GM20000 (cell line): ENCODE measurements at regions not wholly inside any gene's neighbourhood (a gene's known extent, or its start where the extent isn't known, plus 50 kb on each side); places are given as distances from the start of the nearest gene placed in this dataset.

Experiments used
- DNase-seq: peaks from one replicate; pipeline ENCODE4 v3.0.0; 2012; ENCODE audit warnings: low spot score
- TF ChIP-seq, protein P1 (sequence below): IDR thresholded peaks from 2 replicates; pipeline ENCODE4 v1.5.1; 2012; ENCODE audit warnings: mild to moderate bottlenecking, control low read depth; ENCODE audit errors: extremely low read depth, missing control alignments

DNA sequence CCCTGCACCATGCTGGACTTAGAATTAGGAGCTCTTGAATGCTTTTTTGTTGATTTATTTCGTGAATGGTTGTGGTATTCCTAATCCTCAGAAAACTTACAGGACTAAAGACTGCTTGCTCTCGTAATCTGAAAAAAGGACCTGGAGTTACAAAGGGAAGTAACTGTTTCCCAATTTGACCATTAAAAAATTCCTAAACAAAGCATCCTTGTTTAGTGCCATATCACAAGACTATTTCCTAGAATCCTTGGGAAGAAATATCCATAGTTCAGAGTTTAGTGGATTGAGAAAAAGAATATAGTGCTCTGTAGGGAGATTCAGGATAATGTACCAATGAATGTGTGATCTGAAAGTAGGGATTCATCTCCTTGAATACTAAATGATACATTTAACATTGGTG lies 186.8 kb downstream of the NDFIP2 start:
- TF ChIP-seq, protein P1, sequence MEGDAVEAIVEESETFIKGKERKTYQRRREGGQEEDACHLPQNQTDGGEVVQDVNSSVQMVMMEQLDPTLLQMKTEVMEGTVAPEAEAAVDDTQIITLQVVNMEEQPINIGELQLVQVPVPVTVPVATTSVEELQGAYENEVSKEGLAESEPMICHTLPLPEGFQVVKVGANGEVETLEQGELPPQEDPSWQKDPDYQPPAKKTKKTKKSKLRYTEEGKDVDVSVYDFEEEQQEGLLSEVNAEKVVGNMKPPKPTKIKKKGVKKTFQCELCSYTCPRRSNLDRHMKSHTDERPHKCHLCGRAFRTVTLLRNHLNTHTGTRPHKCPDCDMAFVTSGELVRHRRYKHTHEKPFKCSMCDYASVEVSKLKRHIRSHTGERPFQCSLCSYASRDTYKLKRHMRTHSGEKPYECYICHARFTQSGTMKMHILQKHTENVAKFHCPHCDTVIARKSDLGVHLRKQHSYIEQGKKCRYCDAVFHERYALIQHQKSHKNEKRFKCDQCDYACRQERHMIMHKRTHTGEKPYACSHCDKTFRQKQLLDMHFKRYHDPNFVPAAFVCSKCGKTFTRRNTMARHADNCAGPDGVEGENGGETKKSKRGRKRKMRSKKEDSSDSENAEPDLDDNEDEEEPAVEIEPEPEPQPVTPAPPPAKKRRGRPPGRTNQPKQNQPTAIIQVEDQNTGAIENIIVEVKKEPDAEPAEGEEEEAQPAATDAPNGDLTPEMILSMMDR: no peak
- no peak for DNase-seq

DNA sequence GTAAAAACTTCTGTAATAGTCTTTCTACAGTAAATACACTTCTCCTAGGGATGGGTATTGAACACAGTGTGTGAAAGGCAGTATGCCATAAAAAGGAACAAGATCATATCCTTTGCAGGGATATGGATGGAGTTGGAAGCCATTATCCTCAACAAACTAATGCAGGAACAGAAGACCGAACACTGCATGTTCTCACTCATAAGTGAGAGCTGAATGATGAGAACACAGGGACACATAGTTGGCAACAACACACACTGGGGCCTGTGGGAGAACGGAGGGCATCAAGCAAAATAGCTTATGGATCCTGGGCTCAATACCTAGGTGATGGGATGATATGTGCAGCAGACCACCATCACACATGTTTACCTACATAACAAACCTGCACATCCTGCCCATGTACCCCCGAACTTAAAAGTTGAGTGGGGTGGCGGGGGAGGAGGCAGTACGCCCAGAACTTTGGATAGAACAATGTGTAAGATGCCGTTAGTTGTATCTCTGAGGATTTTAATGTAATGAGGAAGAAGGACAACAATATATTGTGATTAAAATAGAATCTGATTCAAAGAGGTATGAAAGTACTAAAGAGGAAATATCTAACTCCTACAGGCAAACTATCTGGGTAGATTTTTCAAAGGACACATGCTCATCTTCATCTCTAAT lies 183.2 kb downstream of the NDFIP2 start:
- DNase-seq: no peak
- TF ChIP-seq, protein P1: no peak

DNA sequence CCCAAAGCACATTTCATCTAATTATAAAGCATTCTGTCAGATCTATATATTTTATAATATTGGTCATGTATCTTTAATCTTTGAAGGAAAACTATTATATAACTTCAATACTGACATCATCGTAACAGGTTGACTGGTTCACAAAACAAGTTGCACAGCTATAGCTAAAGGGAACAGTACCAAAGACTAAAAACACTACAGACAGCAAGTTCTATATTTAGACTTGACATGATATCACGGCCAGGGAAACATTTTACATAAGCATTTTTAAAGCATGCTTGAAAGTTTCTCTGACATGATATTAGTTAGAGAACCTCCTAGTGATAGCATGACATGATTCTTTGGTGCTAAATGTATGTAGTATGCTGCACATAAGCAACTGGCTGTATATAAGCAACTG lies 182.5 kb downstream of the NDFIP2 start:
- no peak for DNase-seq
- TF ChIP-seq, protein P1: no peak

DNA sequence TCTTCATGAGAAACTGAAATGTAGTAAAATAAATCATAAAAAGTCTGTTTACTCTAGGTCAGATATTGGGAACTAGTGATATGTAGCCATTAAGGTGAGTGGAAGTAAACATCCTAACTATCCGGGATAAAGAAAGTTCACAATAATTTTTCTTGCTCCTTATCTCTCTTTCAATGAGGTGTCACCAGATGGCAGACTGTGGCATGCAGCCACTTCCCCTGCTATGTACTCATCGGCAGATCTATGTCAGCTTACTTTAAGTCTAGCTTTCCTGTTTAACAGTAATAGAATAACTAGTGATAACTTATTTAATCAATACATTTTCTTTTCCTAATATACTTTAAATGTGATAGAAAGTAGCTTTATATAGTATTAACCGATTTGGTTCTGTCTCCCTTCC lies 181.9 kb downstream of the NDFIP2 start:
- TF ChIP-seq, protein P1: no peak

DNA sequence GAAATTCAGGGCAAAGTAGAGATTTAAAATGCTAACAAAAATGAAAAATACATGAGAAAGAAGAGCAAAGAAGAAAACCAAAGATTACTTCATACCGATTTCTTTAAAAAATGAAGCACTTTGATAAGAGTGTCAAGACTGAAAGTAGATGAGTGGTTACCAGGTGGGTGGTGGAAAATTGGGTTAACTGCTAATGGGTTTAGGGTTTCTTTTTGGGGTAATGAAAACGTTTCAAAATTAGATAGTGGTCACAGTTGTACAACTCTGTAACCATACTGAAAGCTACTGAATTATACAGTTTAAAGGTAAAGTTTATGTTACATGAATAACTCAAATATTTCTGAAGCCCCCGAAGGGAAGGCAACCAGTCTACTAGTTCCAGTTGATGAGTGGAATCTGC lies 179.4 kb downstream of the NDFIP2 start:
- TF ChIP-seq, protein P1: no peak
- peak; percentile 5 for DNase-seq

More for the DNA sequence above, 181.9 kb downstream of the NDFIP2 start:
- DNase-seq: no peak

DNA sequence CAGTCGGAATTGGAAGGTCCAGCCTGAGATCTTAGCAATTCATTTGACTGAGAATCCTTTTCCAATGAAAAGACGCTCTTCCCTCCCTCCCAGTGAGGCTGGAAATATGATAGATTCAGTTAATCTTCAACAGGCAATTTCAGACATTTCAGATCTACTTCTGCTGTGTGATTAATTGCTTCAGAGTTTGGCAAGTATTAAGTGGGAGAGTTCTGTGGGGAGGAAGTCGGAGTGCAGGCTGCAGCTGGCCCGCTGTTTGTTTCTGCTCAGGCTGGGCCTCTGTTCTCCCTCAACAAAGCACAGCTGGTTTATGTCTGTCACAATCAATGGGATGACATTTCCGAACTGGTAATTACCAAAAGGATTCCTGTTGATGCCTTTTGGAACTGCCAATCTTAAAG lies 178.2 kb downstream of the NDFIP2 start:
- TF ChIP-seq, protein P1: no peak
- no peak for DNase-seq

DNA sequence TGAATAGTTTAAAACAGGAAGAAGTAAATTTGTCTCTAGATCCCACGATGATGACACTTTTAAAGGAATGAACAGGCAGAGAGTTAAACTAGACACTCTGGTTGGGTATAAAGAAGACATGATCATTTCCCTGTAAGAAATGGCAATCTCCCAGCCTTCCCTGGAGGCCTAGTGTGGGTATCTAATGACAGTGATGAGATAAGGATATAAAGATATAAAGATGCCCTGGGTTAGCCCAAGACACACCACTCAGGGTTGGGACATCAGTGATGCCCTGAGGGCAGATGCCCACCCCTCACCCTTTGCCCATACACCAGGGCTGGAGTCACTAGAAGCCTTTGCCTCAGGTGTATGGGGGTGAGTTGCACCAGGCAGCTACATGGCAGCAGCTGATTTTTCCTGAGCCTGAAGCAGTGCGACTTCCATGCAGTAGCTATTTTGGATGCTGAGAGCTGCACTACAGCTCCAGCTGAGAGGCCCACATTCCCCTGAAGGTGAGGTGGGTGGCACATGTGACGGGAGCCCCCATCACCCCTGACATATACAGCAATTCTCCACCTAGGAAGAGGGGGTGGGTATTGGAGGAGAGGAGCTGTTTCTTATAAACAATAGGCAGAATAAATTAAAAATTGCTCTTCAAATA lies 177.5 kb downstream of the NDFIP2 start:
- TF ChIP-seq, protein P1: no peak
- no peak for DNase-seq
